HepG2 (cell line): ENCODE measurements at regions not wholly inside any gene's neighbourhood (a gene's known extent, or its start where the extent isn't known, plus 50 kb on each side); places are given as distances from the start of the nearest gene placed in this dataset.
A peak's percentile ranks its signal among the peaks of the same experiment; 100 is the strongest.

Experiments
- CEBPB ChIP-seq: IDR thresholded peaks from 2 replicates; pipeline ENCODE4 v1.6.1; 2011; ENCODE audit warnings: low read depth, low read length, improper control_type of control experiment, borderline replicate concordance
- DDIT3 ChIP-seq: sonication (generic); formaldehyde crosslinking; IDR thresholded peaks from 2 replicates; pipeline ENCODE4 v1.4.0; 2020; ENCODE audit warnings: mild to moderate bottlenecking, missing genetic modification reagents
- DPF2 ChIP-seq: sonication (generic); formaldehyde crosslinking; IDR thresholded peaks from 2 replicates; pipeline ENCODE4 v1.4.0; 2020; ENCODE audit warnings: mild to moderate bottlenecking, low read depth, missing genetic modification reagents, borderline replicate concordance
- EED ChIP-seq: sonication (generic); formaldehyde crosslinking; IDR thresholded peaks from 2 replicates; pipeline ENCODE4 v1.5.0; 2020; ENCODE audit warnings: mild to moderate bottlenecking, missing genetic modification reagents
- FOXO4 ChIP-seq: sonication (generic); formaldehyde crosslinking; conservative IDR thresholded peaks from 2 replicates; pipeline ENCODE4 v1.8.1; 2023; ENCODE audit warnings: missing genetic modification reagents
- FUBP1 ChIP-seq: sonication (generic); formaldehyde crosslinking; IDR thresholded peaks from 2 replicates; pipeline ENCODE4 v1.5.1; 2020; ENCODE audit warnings: missing genetic modification reagents, mild to moderate bottlenecking, borderline replicate concordance
- HINFP ChIP-seq: sonication (generic); formaldehyde crosslinking; IDR thresholded peaks from 2 replicates; pipeline ENCODE4 v1.4.0; 2020; ENCODE audit warnings: low read depth, mild to moderate bottlenecking, missing genetic modification reagents
- MTA1 ChIP-seq: sonication (generic); formaldehyde crosslinking; IDR thresholded peaks from 2 replicates; pipeline ENCODE4 v1.4.0; 2020; ENCODE audit warnings: missing genetic modification reagents, mild to moderate bottlenecking, borderline replicate concordance
- NCOA1 ChIP-seq: sonication (generic); formaldehyde crosslinking; IDR thresholded peaks from 2 replicates; pipeline ENCODE4 v1.9.0; 2021; ENCODE audit warnings: missing genetic modification reagents
- PHF5A ChIP-seq: IDR thresholded peaks from one replicate; pipeline ENCODE4 v1.6.1; 2018; ENCODE audit warnings: low read depth, missing genetic modification reagents; ENCODE audit not compliant: unreplicated experiment
- SRF ChIP-seq: IDR thresholded peaks from 2 replicates; pipeline ENCODE4 v1.6.1; 2011; ENCODE audit warnings: mild to moderate bottlenecking, low read depth, low read length, moderate library complexity
- STAG1 ChIP-seq: sonication (generic); formaldehyde crosslinking; IDR thresholded peaks from 2 replicates; pipeline ENCODE4 v1.4.0; 2020; ENCODE audit warnings: missing genetic modification reagents
- TCF7 ChIP-seq: sonication (generic); IDR thresholded peaks from 2 replicates; pipeline ENCODE4 v1.6.1; 2016; ENCODE audit warnings: antibody characterized with exemption, low read depth
- TEAD3 ChIP-seq: optimal IDR thresholded peaks from 2 replicates; pipeline ENCODE3; 2016; ENCODE audit warnings: borderline replicate concordance
- ZBTB25 ChIP-seq: IDR thresholded peaks from 2 replicates; pipeline ENCODE4 v1.6.1; 2018; ENCODE audit warnings: missing genetic modification reagents
- ZBTB7A ChIP-seq: sonication (generic); formaldehyde crosslinking; IDR thresholded peaks from 2 replicates; pipeline ENCODE4 v1.8.0; 2022; ENCODE audit warnings: mild to moderate bottlenecking, missing genetic modification reagents
- ZKSCAN8 ChIP-seq: IDR thresholded peaks from 2 replicates; pipeline ENCODE4 v1.6.1; 2016; ENCODE audit warnings: borderline replicate concordance, missing genetic modification reagents, missing compliant biosample characterization
- ZNF205 ChIP-seq: IDR thresholded peaks from 2 replicates; pipeline ENCODE4 v1.6.1; 2018; ENCODE audit warnings: missing biosample characterization, missing genetic modification reagents
- ZNF232 ChIP-seq: sonication (generic); formaldehyde crosslinking; IDR thresholded peaks from 2 replicates; pipeline ENCODE4 v1.4.0; 2020; ENCODE audit warnings: missing genetic modification reagents, borderline replicate concordance
- ZNF326 ChIP-seq: sonication (generic); formaldehyde crosslinking; IDR thresholded peaks from 2 replicates; pipeline ENCODE4 v1.4.0; 2020; ENCODE audit warnings: missing genetic modification reagents, borderline replicate concordance
- ZNF414 ChIP-seq: sonication (generic); formaldehyde crosslinking; IDR thresholded peaks from 2 replicates; pipeline ENCODE4 v1.5.0; 2020; ENCODE audit warnings: missing genetic modification reagents
- ZNF589 ChIP-seq: sonication (generic); formaldehyde crosslinking; conservative IDR thresholded peaks from 2 replicates; pipeline ENCODE4 v1.8.0; 2022; ENCODE audit warnings: mild to moderate bottlenecking, moderate library complexity, missing genetic modification reagents
- ZNF615 ChIP-seq: sonication (generic); formaldehyde crosslinking; IDR thresholded peaks from 2 replicates; pipeline ENCODE4 v1.5.0; 2020; ENCODE audit warnings: mild to moderate bottlenecking, missing genetic modification reagents, borderline replicate concordance
- ZNF781 ChIP-seq: sonication (generic); formaldehyde crosslinking; IDR thresholded peaks from 2 replicates; pipeline ENCODE4 v1.5.1; 2020; ENCODE audit warnings: borderline replicate concordance, mild to moderate bottlenecking, missing genetic modification reagents; ENCODE audit errors: not compliant biosample characterization
- ZNF788 ChIP-seq: sonication (generic); formaldehyde crosslinking; IDR thresholded peaks from 2 replicates; pipeline ENCODE4 v1.5.0; 2020; ENCODE audit warnings: mild to moderate bottlenecking, missing genetic modification reagents, borderline replicate concordance

GRCh38 chr7:7118822-7119221 is 63.5 kb upstream of the C1GALT1 start (continued):
- TF ChIP-seq ZNF589: no peak
- TF ChIP-seq NCOA1 (CRISPR knock-in tag): no peak
- no peak for TF ChIP-seq ZBTB7A
- TF ChIP-seq FOXO4 (CRISPR knock-in tag): no peak
- peak; percentile 99 for TF ChIP-seq TCF7
- TF ChIP-seq ZNF781: no peak
- no peak for TF ChIP-seq EED
- TF ChIP-seq ZNF414 (CRISPR knock-in tag): no peak
- TF ChIP-seq TEAD3 (CRISPR knock-in tag): peak; percentile 87
- no peak for TF ChIP-seq PHF5A (CRISPR knock-in tag)
- TF ChIP-seq ZNF615 (CRISPR knock-in tag): no peak
- TF ChIP-seq DPF2 (CRISPR knock-in tag): peak; percentile 85
- no peak for TF ChIP-seq MTA1 (CRISPR knock-in tag)
- no peak for TF ChIP-seq HINFP (CRISPR knock-in tag)
- 0 out of 2 replicates have a peak, but pooled peaks have one; percentile 63 for TF ChIP-seq ZKSCAN8 (CRISPR knock-in tag)
- no peak for TF ChIP-seq ZNF326 (CRISPR knock-in tag)
- no peak for TF ChIP-seq ZBTB25
- no peak for TF ChIP-seq CEBPB
- no peak for TF ChIP-seq DDIT3 (CRISPR knock-in tag)
- no peak for TF ChIP-seq ZNF232 (CRISPR knock-in tag)
- TF ChIP-seq ZNF788: no peak
- no peak for TF ChIP-seq SRF
- TF ChIP-seq ZNF205 (CRISPR knock-in tag): no peak
- no peak for TF ChIP-seq FUBP1 (CRISPR knock-in tag)
- peak; percentile 12; the same call in 1 of the 2 replicates for TF ChIP-seq STAG1 (CRISPR knock-in tag)
